NCI-H69 (cell line): ENCODE measurements at regions not wholly inside any gene's neighbourhood (a gene's known extent, or its start where the extent isn't known, plus 50 kb on each side); places are given as distances from the start of the nearest gene placed in this dataset.

Experiments
- DNase-seq: peaks from one replicate; lab custom pipeline; 2025; lab: John Stamatoyannopoulos, UW

DNA sequence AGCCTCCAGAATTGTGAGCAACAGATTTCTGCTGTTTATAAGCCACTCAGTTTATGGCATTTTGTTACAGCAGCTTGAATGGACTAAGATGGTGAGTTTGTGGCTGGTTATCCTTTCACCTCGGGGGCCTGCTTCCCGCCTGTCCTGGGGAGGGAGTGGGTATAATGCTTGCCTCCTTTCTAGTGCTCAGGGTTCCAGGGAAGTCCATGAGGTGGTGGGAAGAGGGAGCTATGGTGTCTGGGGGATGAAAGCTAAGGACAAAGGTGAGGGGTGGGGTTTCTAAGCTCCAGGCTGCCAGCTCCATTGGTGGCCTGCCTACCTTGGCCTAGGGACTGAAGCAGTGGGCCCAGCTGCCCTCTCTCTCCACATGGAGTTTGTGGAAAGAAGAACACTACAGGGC lies 50.2 kb upstream of the SDK2 start:
- DNase-seq, result no peak

DNA sequence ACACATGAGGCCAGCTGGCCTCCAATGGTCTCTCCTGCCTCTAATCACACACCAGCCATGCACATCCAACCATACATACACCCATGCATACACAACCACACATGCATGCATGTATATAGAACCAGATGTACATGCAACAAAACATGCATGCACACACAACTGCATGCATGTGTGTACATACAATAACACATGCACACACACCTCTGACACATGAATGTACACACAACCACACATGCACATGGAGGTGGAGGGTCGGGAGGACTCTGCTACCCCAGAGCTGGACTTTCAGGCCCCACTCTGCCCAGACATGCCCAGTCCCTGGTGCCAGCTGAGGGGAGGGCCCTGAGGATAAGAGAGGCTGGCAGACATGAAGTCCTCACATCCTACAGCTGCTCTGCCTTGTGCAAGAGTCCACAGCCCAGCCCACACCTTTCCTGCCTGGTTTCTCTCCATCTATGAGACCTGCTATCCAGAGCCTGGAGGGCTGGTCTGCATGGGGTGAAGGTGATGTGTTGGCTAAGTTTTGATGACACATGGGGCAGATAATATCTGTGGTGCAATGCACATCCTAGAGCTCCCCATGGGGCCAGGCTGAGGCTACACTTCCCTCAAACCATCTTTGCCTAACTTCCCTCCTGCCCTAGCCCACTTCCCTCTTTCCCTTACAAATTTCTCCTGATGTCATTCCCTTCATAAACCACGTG lies 50.9 kb upstream of the SDK2 start:
- DNase-seq, result no peak

DNA sequence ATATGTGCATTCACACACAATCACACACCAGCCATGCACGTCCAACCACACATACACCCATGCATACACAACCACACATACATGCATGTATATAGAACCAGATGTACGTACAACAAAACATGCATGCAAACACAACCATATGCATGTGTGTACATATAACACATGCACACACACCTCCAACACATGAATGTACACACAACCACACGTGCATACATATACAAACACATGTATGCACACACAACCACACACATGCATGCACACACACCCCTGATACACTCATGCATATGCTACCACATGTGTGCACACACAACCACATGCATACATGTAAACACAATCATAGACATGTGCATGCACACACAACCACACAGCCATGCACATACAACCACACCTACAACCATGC lies 52.0 kb upstream of the SDK2 start:
- DNase-seq, result no peak

DNA sequence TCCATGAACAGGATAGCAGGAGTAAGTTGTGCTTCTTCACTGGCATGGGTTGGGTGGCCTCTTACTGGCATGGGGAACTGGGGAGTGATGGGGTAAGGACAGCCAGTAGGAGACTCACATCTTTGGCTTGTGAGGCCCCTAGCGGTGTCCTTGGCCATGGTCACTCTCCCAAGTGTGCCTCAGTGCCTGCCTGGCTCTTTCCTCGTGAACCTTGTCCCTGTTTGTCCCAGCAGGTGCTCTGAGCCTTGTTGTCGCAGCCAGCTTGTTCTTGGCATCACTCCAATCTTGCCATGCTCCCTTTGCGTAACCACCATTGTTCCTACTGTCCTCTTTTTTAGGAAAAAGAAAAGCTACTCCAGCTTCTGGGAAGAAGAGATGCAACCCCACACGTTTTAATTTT lies 53.6 kb upstream of the SDK2 start:
- peak; percentile 78 for DNase-seq

DNA sequence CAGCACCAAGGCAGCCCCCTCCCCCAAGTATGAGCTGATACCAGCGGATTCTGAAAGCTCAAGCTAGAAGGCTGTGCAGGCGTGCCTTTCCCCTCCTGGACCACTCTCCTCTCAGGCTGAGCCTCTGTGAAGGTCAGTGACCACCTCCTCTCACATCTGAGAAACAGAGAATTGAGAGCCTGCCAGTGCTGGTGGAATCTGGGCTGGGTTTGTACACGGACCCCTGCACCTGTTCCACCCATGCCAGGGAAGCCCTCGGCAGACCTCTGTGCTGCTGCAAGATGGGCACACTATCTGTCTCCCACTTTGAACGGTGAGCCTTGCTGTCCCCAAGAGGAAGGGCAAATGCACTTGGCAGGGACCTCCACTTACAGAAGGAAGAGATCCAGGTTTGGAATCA lies 54.7 kb upstream of the SDK2 start:
- no peak for DNase-seq

DNA sequence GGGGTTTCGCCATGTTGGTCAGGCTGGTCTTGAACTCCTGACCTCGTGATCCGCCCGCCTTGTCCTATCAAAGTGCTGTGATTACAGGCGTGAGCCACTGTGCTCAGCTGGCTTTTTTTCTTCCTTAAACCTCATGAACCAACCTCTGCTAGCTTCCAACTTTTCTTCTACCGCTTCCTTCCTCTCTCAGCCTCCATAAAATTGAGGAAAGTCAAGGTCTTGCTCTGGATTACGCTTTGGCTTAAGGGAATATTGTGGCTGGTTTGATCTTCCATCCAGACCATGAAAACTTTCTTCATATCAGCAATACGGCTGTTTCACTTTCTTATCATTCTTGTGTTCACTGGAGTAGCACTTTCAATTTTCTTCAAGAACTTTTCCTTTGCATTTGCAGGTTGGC lies 57.5 kb upstream of the SDK2 start:
- no peak for DNase-seq

DNA sequence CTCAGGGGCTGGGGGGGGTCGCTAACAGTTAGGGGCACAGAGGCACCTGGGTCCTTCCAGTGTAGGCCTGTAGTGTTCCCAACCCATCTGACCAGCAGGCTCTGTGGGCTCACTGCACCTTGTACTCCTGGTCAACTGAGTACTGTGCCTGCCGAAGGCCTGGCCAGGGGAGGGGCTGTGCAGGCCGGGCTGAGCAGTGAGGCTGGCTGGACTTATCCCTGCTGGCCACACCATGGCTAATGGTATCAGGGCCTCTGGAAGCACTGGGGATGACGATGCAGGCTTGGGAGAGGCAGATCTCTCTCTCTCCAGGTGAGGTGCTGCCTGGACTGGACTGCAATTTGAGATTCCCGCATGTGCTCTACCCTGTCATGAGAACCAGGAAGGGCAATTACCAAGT lies 58.9 kb upstream of the SDK2 start:
- no peak for DNase-seq

DNA sequence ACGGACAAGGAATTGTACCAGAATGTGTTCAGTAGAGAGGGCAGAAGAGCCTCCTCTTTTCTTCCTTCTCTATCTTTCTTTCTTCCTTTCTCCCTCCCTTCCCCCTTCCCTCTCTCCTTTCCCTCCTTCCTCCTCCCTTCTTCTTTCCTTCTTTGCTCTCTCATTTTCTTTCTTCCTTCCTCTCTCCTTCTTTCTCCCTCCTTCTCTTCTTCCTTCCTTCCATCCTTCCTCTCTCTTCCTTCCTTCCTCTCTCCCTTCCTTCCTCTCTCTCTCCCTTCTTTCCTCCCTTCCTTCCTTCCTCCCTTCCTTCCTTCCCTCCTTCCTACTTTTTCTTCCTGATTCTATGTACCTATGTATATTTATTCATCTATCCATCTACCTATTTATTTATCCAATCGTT lies 59.7 kb upstream of the SDK2 start:
- no peak for DNase-seq

DNA sequence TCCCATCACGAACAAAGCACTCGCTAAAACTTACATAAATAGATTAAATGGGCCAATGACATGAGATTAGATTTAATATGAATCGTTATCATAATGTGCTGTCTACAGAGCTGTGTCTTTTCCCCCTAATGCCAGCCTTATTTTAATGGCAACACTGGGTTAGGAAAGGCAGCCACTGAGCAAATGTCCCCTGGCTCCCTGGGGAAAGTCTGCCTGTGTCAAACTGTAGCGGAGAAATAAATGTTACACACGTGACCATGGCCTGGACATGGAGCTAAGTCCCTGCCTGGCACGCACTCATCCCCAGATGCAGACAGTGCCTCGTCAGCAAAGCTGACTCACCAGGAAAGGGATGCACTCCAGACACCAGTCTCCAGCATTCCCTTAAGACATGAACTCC lies 61.3 kb upstream of the SDK2 start:
- peak; percentile 38 for DNase-seq

DNA sequence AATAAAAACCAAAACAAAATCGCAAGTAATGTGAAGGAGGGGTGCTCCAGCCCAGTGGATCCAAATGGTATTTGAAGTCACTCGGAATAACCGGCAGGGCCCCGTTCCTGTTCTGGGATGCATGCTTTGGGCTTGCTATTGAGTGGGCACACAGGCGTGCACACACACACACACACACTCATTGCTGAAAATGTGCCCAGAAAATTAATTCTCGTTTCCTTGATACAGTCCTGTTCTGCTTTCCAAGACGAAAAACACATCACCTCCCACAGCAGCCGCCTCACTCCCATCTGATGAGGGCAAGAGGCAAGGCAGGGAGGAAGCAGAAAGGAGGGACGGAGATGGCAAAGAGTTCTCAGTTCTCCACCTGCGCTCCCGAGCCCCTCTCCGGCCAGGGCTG lies 62.2 kb upstream of the SDK2 start:
- no peak for DNase-seq

DNA sequence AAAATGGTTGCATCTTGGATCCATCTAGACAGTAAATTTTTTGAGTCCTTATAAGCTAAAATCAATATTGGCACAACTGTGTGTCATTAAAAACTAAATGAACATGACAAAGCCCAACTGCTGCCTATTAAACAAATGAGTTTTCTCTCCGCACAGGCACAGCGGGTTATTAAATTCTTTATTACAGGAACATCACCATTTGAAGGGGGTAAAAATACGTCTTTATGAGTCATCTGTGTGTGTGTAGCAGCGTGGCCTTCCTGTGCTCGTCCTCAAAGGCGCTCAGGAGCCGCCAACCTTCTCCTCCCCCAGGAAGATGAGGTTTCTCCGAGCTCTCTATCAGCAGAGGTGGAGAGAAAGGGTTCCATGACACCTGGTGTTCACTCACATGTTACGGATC lies 62.6 kb upstream of the SDK2 start:
- peak; percentile 80 for DNase-seq

DNA sequence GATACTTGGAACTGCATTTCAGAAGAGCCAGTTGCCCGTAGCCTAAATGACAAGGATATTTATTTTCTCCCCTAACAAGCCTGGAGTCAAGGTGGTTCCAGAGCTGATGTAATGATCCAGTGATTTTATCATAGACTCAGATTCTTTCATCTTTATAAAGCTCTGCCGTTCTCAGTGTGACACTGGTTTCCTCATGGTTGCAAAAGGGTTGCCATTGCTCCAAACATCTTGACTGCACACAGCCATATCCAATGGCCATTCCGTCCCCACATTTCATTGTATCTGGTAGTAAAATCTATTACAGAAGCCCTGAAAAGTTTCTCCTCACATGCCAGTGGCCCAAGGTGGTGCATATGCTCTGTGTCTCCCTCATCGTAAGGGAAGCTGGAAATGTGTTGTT lies 63.1 kb upstream of the SDK2 start:
- no peak for DNase-seq

DNA sequence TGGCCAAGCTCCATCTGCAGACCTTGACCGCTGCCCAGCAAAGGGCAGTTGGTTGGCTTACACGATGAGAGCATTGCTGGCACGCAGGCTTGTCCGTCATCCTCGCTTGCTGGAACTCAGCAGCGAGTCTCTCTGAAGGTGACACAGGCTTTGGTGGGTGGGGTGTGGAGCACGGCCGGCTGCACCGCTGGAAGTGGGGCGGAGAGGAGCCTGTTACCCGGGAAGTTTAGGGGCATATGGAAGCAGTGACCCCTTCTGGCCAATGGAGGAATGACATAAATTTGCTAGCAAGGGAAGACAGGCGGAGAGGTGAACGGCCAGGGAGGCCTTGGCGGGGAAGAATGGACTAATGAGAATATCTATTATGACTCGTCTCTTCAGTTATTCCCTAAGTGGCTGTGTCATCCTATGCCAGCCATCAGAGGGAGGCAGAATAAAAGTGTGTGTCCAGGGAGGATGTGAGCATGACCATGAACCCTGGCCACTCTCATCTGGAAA lies 65.9 kb upstream of the SDK2 start:
- peak; percentile 55 for DNase-seq

DNA sequence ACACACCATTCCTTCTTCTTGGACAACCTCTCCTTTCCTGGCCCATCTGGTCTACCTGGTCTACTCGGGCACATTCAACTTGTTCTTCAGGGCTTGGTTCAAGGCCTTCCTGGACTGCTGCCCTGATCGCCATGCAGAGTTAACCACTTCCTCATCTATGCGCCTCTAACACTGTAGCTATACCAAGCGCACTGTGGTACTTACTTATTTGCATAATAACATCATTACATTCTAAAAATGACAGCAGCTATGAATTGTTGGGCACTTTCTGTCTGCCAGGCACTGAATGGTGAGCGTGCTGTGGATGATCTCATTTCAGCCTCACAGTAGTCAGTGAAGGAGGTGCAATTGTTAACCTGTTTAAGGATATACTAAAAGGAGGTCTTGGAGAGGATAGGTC lies 66.9 kb upstream of the SDK2 start:
- no peak for DNase-seq

DNA sequence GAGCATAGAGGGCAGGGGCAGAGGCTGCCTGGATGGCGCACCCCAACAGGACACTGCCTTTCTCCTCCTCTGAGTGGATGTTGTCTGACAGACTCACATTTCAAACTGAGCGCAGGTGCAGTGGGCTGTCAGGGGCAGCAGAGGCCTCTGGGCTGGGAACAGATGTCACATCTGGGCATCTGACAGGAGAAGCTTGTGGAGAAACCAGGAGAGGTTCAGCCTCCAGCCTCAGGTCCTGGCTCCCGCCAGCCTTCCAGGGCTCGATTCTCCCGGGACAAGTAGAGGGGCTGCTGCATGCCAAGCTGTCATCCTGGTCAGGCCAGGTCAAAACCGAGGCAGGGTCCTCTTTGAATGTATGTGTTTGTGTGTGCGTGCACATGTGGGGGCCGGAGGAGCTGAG lies 67.7 kb upstream of the SDK2 start:
- DNase-seq, result no peak

DNA sequence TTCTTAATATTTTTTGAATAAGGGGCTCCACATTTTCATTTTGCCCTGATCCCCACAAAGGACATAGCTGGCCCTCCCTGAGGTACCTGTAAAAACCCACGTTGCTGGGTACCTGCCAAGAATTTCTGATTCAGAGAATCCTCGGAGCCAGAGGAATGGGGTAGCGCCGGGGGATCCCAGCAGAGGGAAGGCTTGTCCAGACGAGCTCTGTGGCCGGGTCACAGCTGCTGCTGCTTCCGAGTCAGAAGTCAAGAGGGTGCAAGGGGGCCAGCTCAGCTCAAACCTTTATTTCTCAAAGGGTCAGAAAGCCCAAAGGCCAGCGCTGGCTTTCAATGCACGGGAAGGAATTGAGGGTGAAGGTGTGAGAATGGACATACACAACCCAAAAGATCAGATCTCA lies 68.9 kb upstream of the SDK2 start:
- no peak for DNase-seq

DNA sequence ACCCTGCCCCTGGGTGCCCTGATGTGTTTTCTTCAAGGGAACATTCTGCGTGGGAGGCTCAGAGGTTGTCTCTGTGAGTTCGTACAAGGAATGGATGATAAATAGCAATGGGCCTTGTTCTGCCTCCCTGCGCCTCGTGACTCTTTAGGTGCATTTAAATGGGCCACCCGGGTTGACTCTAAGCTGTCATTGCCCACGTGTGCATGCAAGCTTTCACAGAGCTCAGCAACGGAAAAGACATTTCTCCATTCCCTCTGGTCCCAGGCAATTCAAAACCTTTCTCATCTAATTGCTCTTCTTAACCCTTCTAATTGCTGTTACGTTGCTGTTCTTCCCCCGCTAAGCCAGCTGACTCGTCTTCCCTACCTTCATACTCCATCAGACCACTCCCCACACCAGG lies 71.5 kb upstream of the SDK2 start:
- DNase-seq, result no peak

DNA sequence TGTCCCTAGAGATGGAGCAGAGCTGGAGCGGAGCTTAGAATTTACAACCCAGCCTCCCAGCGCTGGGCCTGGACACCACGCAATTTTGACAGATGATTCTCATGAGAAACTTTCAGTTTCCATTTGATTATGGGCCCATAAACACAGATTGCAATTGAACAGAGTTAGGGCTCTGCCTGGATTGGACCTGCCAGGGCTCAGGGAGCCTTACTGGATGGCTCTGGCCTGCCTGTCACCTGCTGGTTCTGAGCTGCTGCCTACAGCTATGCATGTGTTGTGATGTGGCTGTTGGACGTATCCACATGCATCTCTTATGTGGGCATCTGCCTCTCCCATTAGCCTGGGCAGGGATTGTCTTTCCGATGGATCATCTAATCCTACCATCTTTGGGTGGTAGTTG lies 73.4 kb upstream of the SDK2 start:
- no peak for DNase-seq

DNA sequence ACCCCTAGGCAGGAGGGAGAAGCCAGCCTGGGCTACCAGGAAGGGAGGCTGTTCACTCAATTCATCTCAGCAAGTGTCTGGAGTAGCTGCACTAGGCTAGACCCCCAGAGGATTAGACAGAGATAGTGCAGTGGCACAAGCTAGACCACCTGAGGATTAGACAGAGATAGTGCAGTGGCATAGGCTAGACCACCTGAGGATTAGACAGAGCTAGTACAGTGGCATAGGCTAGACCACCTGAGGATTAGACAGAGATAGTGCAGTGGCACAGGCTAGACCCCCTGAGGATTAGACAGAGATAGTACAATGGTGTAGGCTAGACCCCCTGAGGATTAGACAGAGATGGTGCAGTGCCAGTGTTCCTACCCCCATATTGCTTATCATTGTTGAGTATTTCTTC lies 74.1 kb upstream of the SDK2 start:
- no peak for DNase-seq

DNA sequence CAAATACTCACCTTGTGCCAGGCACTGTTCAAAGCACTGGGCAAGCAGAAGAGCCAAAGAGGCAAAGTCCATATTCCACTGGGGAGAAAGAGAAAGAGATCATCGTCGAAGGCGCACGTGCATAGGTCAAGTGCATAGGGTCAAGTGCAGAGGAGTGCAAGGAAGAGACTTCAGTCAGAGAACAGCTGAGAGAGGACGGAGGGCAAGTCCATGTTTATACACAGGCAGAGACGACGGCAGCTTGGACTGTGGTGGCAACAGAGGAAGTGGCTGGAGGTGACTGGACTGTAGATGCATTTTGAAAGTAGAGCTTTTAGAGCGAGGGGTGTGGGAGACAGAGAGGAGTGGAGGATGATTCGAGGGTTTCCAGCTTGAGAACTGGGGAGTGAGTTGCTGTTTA lies 74.7 kb upstream of the SDK2 start:
- DNase-seq, result no peak

DNA sequence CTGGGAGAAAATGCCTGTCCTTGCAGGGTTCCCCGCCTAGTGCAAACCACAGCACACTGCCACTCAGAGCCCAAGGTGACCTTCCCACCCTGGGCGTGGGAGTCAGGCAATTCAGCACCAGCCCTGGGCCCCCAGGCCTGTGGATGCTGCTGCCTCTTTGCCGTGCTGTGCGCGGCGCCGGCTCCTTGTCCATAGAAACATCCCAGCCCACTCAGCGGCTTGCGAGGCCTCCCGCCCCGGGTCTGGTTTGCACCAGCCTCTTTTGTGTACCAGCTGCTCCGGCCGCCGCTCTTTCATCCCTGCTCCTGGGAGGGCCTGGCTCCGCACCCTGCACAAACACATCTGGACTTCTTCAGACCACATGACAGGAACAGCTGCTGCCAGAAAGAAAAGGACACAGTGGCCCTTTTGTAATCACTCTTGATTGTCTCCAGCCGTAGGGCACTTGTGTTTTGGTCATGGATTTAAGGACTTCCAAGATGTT lies 75.4 kb upstream of the SDK2 start:
- DNase-seq, result peak; percentile 81

DNA sequence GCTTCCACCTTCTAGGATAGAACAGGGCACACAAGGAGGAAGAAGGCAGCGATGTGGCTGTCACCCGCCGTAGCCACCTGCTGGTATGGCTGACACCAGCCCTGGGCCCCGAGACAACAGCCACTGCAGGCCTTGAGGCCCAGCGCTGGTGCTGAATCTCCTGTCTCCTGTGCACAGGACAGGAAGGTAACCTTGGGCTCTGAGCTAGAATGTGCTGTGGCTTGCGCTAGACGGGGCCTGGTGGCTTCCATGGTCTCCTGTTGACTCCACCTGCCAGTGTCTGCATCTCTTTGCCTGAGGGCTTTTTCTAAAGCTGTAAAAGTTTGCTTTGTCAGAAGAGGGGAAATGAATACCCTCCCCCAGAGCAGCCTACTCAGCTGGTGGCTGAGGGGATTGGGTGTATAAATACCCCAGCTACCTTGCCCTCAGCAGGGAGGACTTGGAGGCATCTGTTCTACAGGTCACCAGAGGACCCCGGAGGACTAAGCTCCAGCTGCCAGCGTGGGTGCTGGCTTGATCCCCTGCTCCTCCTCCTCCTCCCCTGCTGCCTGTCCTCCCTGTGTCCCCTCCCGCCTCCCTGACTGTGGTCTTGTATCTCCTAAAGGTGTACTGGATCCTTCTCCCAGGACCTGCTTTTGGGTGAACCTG lies 76.1 kb upstream of the SDK2 start:
- peak; percentile 80 for DNase-seq

DNA sequence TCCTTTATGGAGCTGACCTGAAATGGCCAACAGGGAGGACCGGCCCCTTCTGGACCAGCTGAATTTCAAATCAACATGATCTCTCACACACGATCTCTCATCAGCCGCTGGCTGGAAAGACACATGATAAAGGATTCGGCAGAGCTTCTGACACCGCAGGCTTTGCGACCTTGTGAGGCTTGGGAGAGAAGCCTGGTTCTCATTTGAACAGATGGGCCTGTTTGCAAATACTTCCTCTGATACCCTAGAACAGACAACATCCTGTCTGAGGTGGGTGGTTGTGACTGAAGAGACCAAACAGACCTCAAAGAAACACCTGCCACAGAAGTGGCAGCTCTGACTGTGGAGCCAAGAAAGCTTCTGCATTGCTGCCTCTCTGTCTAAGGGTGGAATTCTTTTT lies 77.9 kb upstream of the SDK2 start:
- peak; percentile 72 for DNase-seq

DNA sequence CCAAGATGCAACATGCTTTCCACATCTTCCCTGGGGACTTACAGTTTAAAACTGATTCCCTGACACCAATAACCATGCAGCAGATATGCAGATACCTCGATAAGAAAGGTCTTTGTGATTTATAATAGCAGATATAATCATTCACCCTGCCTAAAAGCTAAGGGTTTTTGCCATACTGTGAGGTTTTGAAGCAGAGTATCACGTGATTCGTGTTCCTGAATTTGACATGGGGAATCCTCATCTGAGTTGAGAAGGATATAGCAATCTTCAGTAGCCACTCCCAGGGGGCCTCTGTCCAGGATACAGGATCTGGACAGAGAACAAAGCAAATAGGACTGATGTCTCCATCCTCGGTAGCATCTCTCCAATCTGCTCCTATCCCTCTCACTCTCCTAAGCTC lies 79.1 kb upstream of the SDK2 start:
- no peak for DNase-seq
